Right lobe of liver (tissue), 6 donors: ENCODE measurements at regions not wholly inside any gene's neighbourhood (a gene's known extent, or its start where the extent isn't known, plus 50 kb on each side); places are given as distances from the start of the nearest gene placed in this dataset.
A peak's percentile ranks its signal among the peaks of the same experiment; 100 is the strongest.

Source experiments
- ATAC-seq, 4 donors: fragments of 200-7000 bp; cut with Tn5 transposase; one replicate each; pipeline ENCODE4 v1.9.1; 2020; ENCODE audit warnings: mild to moderate bottlenecking in 4 of 4, moderate library complexity in 4 of 4
- DNase-seq, 3 donors: peaks; one replicate each; pipeline ENCODE4 v3.0.0-alpha.2; 2020
- H3K27ac ChIP-seq, 3 donors: fragments of 200-600 bp; one replicate each; pipeline ENCODE4 v1.8.0; 2022
- H3K27me3 ChIP-seq, 2 donors: fragments of 200-600 bp; one replicate each; pipeline ENCODE4 v1.8.0; 2022
- H3K36me3 ChIP-seq, 4 donors: fragments of 200-600 bp; sonication (generic) in 1 of 4; one replicate each; pipeline versions ENCODE4 v1.5.1 to v1.8.0; 2017 to 2022; ENCODE audit warnings: control low read depth in 1 of 4
- H3K4me1 ChIP-seq, 4 donors: fragments of 200-600 bp; sonication (generic) in 1 of 4; one replicate each; pipeline versions ENCODE4 v1.5.1 to v1.8.0; 2017 to 2022; ENCODE audit warnings: control low read depth in 1 of 4
- H3K4me3 ChIP-seq, 3 donors: fragments of 200-600 bp; one replicate each; pipeline ENCODE4 v1.8.0; 2022
- H3K9me3 ChIP-seq, 4 donors: fragments of 200-600 bp; sonication (generic) in 1 of 4; one replicate each; pipeline versions ENCODE4 v1.5.1 to v1.8.0; 2017 to 2022; ENCODE audit warnings: control low read depth in 1 of 4
- CTCF ChIP-seq, 4 donors: fragments of 200-600 bp in 3 of 4; fragments of 450-650 bp in 1 of 4; IDR thresholded peaks; one replicate each; pipeline versions ENCODE4 v1.5.1 to v1.8.0; 2016 to 2022; ENCODE audit warnings: antibody characterized with exemption in 4 of 4, mild to moderate bottlenecking in 2 of 4
- POLR2A ChIP-seq: fragments of 450-650 bp; IDR thresholded peaks from one replicate; pipeline ENCODE4 v1.6.1; 2017; ENCODE audit warnings: antibody characterized with exemption, mild to moderate bottlenecking
- WGBS: methylation state at CpG from one replicate; pipeline ENCODE4 v1.1.6; 2018; ENCODE audit warnings: low coverage, low lambda C conversion rate; ENCODE audit not compliant: insufficient coverage; ENCODE audit errors: missing lambda C conversion rate; 5-methylcytosine and 5-hydroxymethylcytosine counted together
- intact Hi-C, 2 donors: fragments of 100-400 bp; cut with DNase I; formaldehyde crosslinking; loops; one replicate each; pipeline versions ENCODE4 v1.11.2 to v1.14.1; 2022
- donor health status: DM: no; HTN: yes; CAD: no.
- donor health status: DM: no; HTN: no; CAD: no.
- donor health status: DM: no; HTN: no; CAD: no.
- donor health status: DM: no; HTN: yes; CAD: no.
- donor health status: DM: no; HTN: yes; CAD: no.

- no peaks in the 10 kb centered on the region for H3K27me3 ChIP-seq
- no peaks in the 10 kb centered on the region for H3K36me3 ChIP-seq
- intact Hi-C loops = no loop called here
- no peak overlapping the region for H3K4me3 ChIP-seq
- H3K9me3 ChIP-seq = no peaks in the 10 kb centered on the region
- no peaks in the 10 kb centered on the region for H3K4me1 ChIP-seq
- ATAC-seq = no peak
- H3K27ac ChIP-seq = no peak overlapping the region
- DNase-seq = no peak
- TF ChIP-seq POLR2A = no peak
- TF ChIP-seq CTCF (IDR thresholded peaks at IDR 0.05) = no peak
Measured at GRCh38 chr2:188845692-188846091, 128.5 kb upstream of the COL3A1 start.

GRCh38 chr2:188848887-188849435 is 125.2 kb upstream of the COL3A1 start:
- TF ChIP-seq POLR2A (no peak), CTCF (IDR thresholded peaks at IDR 0.05) (no peak)
- Histone ChIP-seq H3K4me3 (no peak overlapping the region), H3K9me3 (no peaks in the 10 kb centered on the region), H3K27me3 (no peaks in the 10 kb centered on the region), H3K36me3 (no peaks in the 10 kb centered on the region), H3K27ac (peak overlapping the region in 1 of 3 donors; percentile 19), H3K4me1 (no peaks in the 10 kb centered on the region)
- DNase-seq (no peak), ATAC-seq (peak in 2 of 4 donors; percentile 24 to 62)
- 17% methylated on average over 1 of the region's 1 CpG for WGBS
- intact Hi-C loops = no loop called here

GRCh38 chr2:188850786-188851185 is 123.4 kb upstream of the COL3A1 start:
- Histone ChIP-seq H3K4me3 (no peak overlapping the region), H3K4me1 (no peaks in the 10 kb centered on the region), H3K27me3 (no peaks in the 10 kb centered on the region), H3K9me3 (no peaks in the 10 kb centered on the region), H3K27ac (no peak overlapping the region), H3K36me3 (no peaks in the 10 kb centered on the region)
- ATAC-seq (no peak), DNase-seq (no peak)
- 39% methylated on average over 2 of the region's 2 CpGs for WGBS
- TF ChIP-seq CTCF (IDR thresholded peaks at IDR 0.05) = no peak
- no peak for TF ChIP-seq POLR2A
- intact Hi-C loops = no loop called here

- Histone ChIP-seq H3K27ac (no peak overlapping the region), H3K36me3 (no peaks in the 10 kb centered on the region), H3K9me3 (no peaks in the 10 kb centered on the region), H3K27me3 (no peaks in the 10 kb centered on the region), H3K4me1 (no peaks in the 10 kb centered on the region), H3K4me3 (no peak overlapping the region)
- 13% methylated on average over 1 of the region's 1 CpG for WGBS
- intact Hi-C loops = no loop called here
- no peak for TF ChIP-seq POLR2A
- TF ChIP-seq CTCF (IDR thresholded peaks at IDR 0.05) = no peak
- DNase-seq = no peak
- ATAC-seq = no peak
Measured at GRCh38 chr2:188851311-188851710, 122.9 kb upstream of the COL3A1 start.

- Histone ChIP-seq H3K4me1 (no peaks in the 10 kb centered on the region), H3K9me3 (no peaks in the 10 kb centered on the region), H3K4me3 (no peak overlapping the region), H3K27me3 (no peaks in the 10 kb centered on the region), H3K27ac (no peak overlapping the region), H3K36me3 (no peaks in the 10 kb centered on the region)
- DNase-seq (no peak), ATAC-seq (no peak)
- TF ChIP-seq CTCF (IDR thresholded peaks at IDR 0.05) (no peak), POLR2A (no peak)
- intact Hi-C loops = no loop called here
- 66% methylated on average over 3 of the region's 3 CpGs for WGBS
Measured at GRCh38 chr2:188851826-188852225, 122.3 kb upstream of the COL3A1 start.
